GM10266 (cell line): ENCODE measurements at regions not wholly inside any gene's neighbourhood (a gene's known extent, or its start where the extent isn't known, plus 50 kb on each side); places are given as distances from the start of the nearest gene placed in this dataset.

Experiments
- DNase-seq: peaks from one replicate; pipeline ENCODE4 v3.0.0; 2012; ENCODE audit errors: extremely low spot score
- CTCF ChIP-seq: IDR thresholded peaks from 2 replicates; pipeline ENCODE4 v1.5.1; 2012; ENCODE audit warnings: mild to moderate bottlenecking, low read depth; ENCODE audit not compliant: control insufficient read depth, insufficient read depth; ENCODE audit errors: missing control alignments

- no peak for DNase-seq
- TF ChIP-seq CTCF: no peak
Observed at GRCh38 chr15:95538693-95539092, 791.8 kb upstream of the NR2F2 start.

GRCh38 chr15:95541301-95541700 is 789.2 kb upstream of the NR2F2 start:
- DNase-seq: no peak
- TF ChIP-seq CTCF: no peak

- DNase-seq: no peak
- no peak for TF ChIP-seq CTCF
Observed at GRCh38 chr15:95549168-95549738, 781.2 kb upstream of the NR2F2 start.

- no peak for TF ChIP-seq CTCF
- DNase-seq: no peak
Observed at GRCh38 chr15:95550702-95551101, 779.8 kb upstream of the NR2F2 start.

- TF ChIP-seq CTCF: no peak
- no peak for DNase-seq
Observed at GRCh38 chr15:95556225-95556624, 774.3 kb upstream of the NR2F2 start.

- no peak for TF ChIP-seq CTCF
- no peak for DNase-seq
Observed at GRCh38 chr15:95556866-95557225, 773.7 kb upstream of the NR2F2 start.

GRCh38 chr15:95557226-95558046 is 773.1 kb upstream of the NR2F2 start:
- DNase-seq: no peak
- no peak for TF ChIP-seq CTCF
